ENCODE measurements at regions not wholly inside any gene's neighbourhood (a gene's known extent, or its start where the extent isn't known, plus 50 kb on each side); places are given as distances from the start of the nearest gene placed in this dataset.

DNA sequence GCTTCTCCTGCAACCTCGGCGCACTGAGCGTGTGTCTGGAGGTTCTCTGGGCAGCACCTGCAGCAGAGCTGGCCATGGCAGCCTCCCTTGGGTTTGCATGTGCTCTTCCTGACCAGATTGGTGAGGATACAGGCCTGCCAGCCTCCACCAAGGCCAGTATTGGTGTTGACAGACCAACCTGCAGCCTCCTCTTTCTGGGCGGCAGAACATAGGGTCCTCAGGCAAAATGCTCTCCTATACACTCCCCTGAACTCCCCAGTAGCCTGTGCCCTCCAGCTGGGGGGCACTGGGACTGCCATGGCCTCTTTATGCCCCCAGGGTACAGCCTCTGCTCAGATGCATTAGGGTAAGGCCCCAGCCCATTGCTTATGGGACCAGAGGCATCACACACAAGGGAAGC is 131.9 kb upstream of the SPRED2 start:
- Histone ChIP-seq H3K27me3 (no peaks in the 10 kb centered on the region), H3K4me1 (no peaks in the 10 kb centered on the region), H3K4me3 (no peak overlapping the region), H3K27ac (no peak overlapping the region), H3K36me3 (no peaks in the 10 kb centered on the region), H3K9me3 (no peaks in the 10 kb centered on the region)
- no peak for DNase-seq
- 100% methylated on average over 2 of the region's 4 CpGs; no CpG with 5 or more reads in 1 of the 2 donors for WGBS, 2 donors (ENCODE audit: low coverage in 1 of 2)
- in situ Hi-C loops (cut with MboI; ENCODE audit: low pct_ligation_motif_present in 1 of 4, low pct_unique_long_range_greater_than_20kb in 1 of 4, low sequenced_read_pairs in 3 of 4) = loop anchor here in 2 of 4 donors (25.0 kb wide), 2 partner anchors 502 to 652 kb away; partner anchors contain the start of gene CEP68 (in 2 of the 2)
- intact Hi-C loops (cut with DNase I; ENCODE audit: low total_unique reads) = no loop called here
- TF ChIP-seq EP300 (IDR thresholded peaks at IDR 0.05; ENCODE audit: low read depth) (no peak), CTCF (IDR thresholded peaks at IDR 0.05) (no peak), POLR2A (IDR thresholded peaks at IDR 0.05) (no peak), POLR2AphosphoS5 (IDR thresholded peaks at IDR 0.05) (no peak)

DNA sequence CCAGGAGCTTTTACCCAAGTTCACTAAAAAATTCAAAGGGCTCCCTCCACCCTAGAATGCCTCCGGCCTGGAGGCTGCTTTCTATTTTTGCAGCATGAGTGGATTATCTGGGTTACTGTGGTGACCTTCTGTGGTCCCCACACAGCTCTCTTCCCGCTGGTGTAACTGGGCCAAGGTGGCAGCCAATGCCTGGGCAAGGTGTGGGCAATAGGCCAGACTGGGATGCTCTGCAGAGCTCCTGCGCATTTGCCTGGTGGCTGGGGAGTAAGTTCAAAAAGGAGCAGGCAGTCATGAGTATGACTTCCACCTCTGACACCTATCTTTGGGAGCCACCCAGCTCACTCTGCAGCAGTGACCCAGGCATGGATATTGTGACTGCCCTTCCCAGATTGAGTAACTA is 130.5 kb upstream of the SPRED2 start:
- intact Hi-C loops (cut with DNase I; ENCODE audit: low total_unique reads) = no loop called here
- no peak for TF ChIP-seq CTCF (IDR thresholded peaks at IDR 0.05)
- TF ChIP-seq EP300 (IDR thresholded peaks at IDR 0.05; ENCODE audit: low read depth) = no peak
- no peak for TF ChIP-seq POLR2AphosphoS5 (IDR thresholded peaks at IDR 0.05)
- no peak for DNase-seq
- H3K4me3 ChIP-seq = no peak overlapping the region
- 83% methylated on average over 3 of the region's 3 CpGs; no CpG with 5 or more reads in 1 of the 2 donors for WGBS, 2 donors (ENCODE audit: low coverage in 1 of 2)
- no peaks in the 10 kb centered on the region for H3K4me1 ChIP-seq
- H3K27ac ChIP-seq = no peak overlapping the region
- in situ Hi-C loops (cut with MboI; ENCODE audit: low pct_ligation_motif_present in 1 of 4, low pct_unique_long_range_greater_than_20kb in 1 of 4, low sequenced_read_pairs in 3 of 4) = loop anchor here in 2 of 4 donors (25.0 kb wide), 2 partner anchors 501 to 651 kb away; partner anchors contain the start of gene CEP68 (in 2 of the 2)
- H3K9me3 ChIP-seq = no peaks in the 10 kb centered on the region
- no peaks in the 10 kb centered on the region for H3K27me3 ChIP-seq
- no peaks in the 10 kb centered on the region for H3K36me3 ChIP-seq

DNA sequence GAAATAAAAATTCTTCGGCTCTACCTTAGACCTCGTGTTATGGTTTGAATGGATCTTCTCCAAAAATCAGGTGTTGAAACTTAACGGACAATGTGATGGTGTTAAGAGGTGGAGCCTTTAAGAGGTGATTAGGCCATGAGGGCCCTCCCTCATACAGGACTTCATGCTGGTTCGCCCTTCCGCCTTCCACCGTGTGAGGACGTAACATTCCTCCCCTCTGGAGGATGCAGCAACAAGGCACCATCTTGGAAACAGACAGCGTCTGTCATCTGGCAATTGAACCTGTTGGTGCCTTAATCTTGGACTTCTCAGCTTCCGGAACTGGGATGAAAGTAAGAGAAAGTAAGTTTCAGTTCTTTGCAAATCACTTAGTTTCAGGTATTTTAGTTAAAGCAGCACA is 126.3 kb upstream of the SPRED2 start:
- Histone ChIP-seq H3K27me3 (no peaks in the 10 kb centered on the region), H3K4me1 (no peaks in the 10 kb centered on the region), H3K4me3 (no peak overlapping the region), H3K27ac (no peak overlapping the region), H3K36me3 (no peaks in the 10 kb centered on the region), H3K9me3 (no peaks in the 10 kb centered on the region)
- in situ Hi-C loops (cut with MboI; ENCODE audit: low pct_ligation_motif_present in 1 of 4, low pct_unique_long_range_greater_than_20kb in 1 of 4, low sequenced_read_pairs in 3 of 4) (loop anchor here (10.0 to 25.0 kb wide), 3 partner anchors 294 to 646 kb away; partner anchors contain the start of gene CEP68 (in 2 of the 4)), intact Hi-C loops (cut with DNase I; ENCODE audit: low total_unique reads) (no loop called here)
- no peak for DNase-seq
- 70 to 100% methylated on average over 1 to 9 of the region's 9 CpGs for WGBS, 2 donors (ENCODE audit: low coverage in 1 of 2)
- no peak for TF ChIP-seq POLR2A (IDR thresholded peaks at IDR 0.05)
- no peak for TF ChIP-seq CTCF (IDR thresholded peaks at IDR 0.05)
- TF ChIP-seq EP300 (IDR thresholded peaks at IDR 0.05; ENCODE audit: low read depth) = no peak
- TF ChIP-seq POLR2AphosphoS5 (IDR thresholded peaks at IDR 0.05) = no peak

DNA sequence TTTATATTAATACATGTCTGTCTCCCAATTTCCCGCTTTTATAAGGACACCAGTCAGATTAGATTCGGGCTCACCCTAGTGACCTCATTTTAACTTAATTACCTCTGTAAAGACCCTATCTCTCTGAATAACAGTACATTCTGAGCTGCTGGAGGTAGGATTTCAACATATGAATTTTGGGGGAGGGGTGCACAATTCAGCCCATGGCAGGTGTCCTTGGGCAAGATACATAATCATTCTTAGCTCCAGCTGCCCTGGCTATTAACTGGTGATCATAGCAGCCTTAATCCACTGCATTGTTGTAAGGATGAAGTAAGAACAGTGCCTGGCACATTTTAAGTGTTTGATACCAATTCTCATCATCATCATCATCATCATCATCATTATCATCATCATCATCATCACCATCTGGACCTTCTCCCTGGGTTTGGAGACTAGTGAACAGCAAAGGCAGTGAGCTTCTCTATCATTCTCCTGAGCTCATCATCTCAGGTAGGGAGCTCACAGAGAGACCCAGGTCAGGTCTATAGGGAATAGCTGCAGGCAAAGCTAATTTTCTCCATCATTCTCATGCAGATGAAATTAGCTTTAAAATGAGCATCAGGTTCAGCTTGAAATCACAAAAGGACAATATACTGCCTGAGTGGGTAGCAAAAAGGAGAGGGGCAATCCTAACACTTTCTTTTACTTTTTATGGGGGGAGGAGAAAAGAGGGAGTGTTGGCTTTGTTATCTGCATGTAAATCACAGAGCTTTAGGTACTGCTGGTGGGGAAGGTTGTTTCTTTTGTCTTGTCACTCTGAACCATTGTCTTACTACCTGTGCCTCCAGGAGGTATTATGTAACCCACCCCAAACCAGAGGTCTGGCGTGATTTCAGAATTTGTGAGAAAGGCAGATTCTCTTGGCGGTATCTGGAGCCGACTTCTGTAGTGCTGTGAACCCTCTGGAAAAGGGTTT is 125.5 kb upstream of the SPRED2 start:
- in situ Hi-C loops (cut with MboI; ENCODE audit: low pct_ligation_motif_present in 1 of 4, low pct_unique_long_range_greater_than_20kb in 1 of 4, low sequenced_read_pairs in 3 of 4) (loop anchor here (10.0 to 25.0 kb wide), 3 partner anchors 293 to 646 kb away; partner anchors contain the start of gene CEP68 (in 2 of the 4)), intact Hi-C loops (cut with DNase I; ENCODE audit: low total_unique reads) (no loop called here)
- no peak overlapping the region for H3K27ac ChIP-seq
- H3K9me3 ChIP-seq = no peaks in the 10 kb centered on the region
- H3K27me3 ChIP-seq = no peaks in the 10 kb centered on the region
- H3K4me1 ChIP-seq = peaks cover 0 to 5% (median 4%) of the 10 kb centered on the region in 4 donors
- WGBS, 2 donors (ENCODE audit: low coverage in 1 of 2) = 89 to 91% methylated on average over 2 to 5 of the region's 5 CpGs
- no peak for DNase-seq
- TF ChIP-seq POLR2A (IDR thresholded peaks at IDR 0.05) = no peak
- TF ChIP-seq CTCF (IDR thresholded peaks at IDR 0.05) = no peak
- TF ChIP-seq EP300 (IDR thresholded peaks at IDR 0.05; ENCODE audit: low read depth) = no peak
- TF ChIP-seq POLR2AphosphoS5 (IDR thresholded peaks at IDR 0.05) = no peak
- H3K4me3 ChIP-seq = no peak overlapping the region
- H3K36me3 ChIP-seq = no peaks in the 10 kb centered on the region
